IgD-negative memory B cell (primary cell): ENCODE measurements at regions not wholly inside any gene's neighbourhood (a gene's known extent, or its start where the extent isn't known, plus 50 kb on each side); places are given as distances from the start of the nearest gene placed in this dataset.
"Not testable (repeated sequence)": the region's sequence is repeated elsewhere in the genome, so short reads cannot be mapped to it uniquely, and the experiment has no call there.

Experiments
- H3K27ac Mint-ChIP-seq, 3 donors: one replicate each; pipeline ENCODE4 v1.8.0; 2020 to 2022; ENCODE audit warnings: mild to moderate bottlenecking in 3 of 3, mixed read lengths in 3 of 3, moderate library complexity in 1 of 3
- H3K27me3 Mint-ChIP-seq: one replicate; pipeline ENCODE4 v1.8.0; 2021; ENCODE audit warnings: mixed read lengths
- H3K36me3 Mint-ChIP-seq: one replicate; pipeline ENCODE4 v1.8.0; 2020; ENCODE audit warnings: mild to moderate bottlenecking, mixed read lengths
- H3K4me1 Mint-ChIP-seq, 3 donors: one replicate each; pipeline ENCODE4 v1.8.0; 2020 to 2022; ENCODE audit warnings: mixed read lengths in 3 of 3, mild to moderate bottlenecking in 1 of 3
- H3K4me3 Mint-ChIP-seq, 4 donors: one replicate each; pipeline ENCODE4 v1.8.0; 2020 to 2022; ENCODE audit warnings: mild to moderate bottlenecking in 4 of 4, mixed read lengths in 4 of 4, moderate library complexity in 3 of 4
- H3K9me3 Mint-ChIP-seq, 3 donors: one replicate each; pipeline ENCODE4 v1.8.0; 2020 to 2021; ENCODE audit warnings: mixed read lengths in 3 of 3, mild to moderate bottlenecking in 1 of 3

DNA sequence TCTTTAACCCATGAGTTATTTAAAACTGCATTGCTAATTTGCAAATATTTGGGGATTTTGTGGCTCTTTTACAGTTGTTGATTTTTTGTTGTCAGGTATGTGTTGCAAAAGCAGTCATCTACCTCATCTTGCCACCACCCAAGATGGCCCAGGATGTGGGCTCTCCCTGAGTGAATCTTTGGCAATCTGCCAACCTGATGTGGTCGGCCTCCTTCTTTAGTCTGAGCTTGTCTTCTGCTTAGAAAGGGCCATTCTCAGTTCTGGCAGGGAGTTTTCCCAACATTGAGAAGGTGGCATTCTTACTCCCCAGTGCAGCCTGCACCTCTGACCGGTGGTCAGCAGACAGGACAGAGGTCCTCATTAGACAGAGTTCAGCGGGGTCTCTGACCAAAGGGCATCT lies 957.2 kb downstream of the TUBA3C start:
- H3K36me3 Mint-ChIP-seq, H3K4me3 Mint-ChIP-seq, H3K4me1 Mint-ChIP-seq, H3K27me3 Mint-ChIP-seq, H3K27ac Mint-ChIP-seq, H3K9me3 Mint-ChIP-seq: not testable (repeated sequence)

GRCh38 chr13:18214689-18215088 lies 966.9 kb downstream of the TUBA3C start:
- H3K4me1 Mint-ChIP-seq, H3K27ac Mint-ChIP-seq, H3K9me3 Mint-ChIP-seq, H3K27me3 Mint-ChIP-seq, H3K36me3 Mint-ChIP-seq, H3K4me3 Mint-ChIP-seq: not testable (repeated sequence)

DNA sequence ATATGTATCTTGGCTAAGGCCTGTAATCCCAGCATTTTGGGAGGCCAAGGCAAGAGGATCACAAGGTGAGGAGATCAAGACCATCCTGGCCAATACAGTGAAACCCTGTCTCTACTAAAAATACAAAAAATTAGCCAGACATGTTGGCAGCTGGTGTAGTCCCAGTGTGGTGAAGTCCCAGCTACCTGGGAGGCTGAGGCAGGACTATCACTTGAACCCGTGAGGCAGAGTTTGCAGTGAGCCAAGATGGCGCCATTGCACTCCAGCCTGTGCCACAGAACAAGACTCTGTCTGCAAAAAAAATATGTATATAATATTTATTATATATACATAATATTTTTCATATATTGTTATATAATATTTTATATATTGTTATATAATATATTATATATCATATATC lies 968.1 kb downstream of the TUBA3C start:
- H3K27ac Mint-ChIP-seq, H3K27me3 Mint-ChIP-seq, H3K4me1 Mint-ChIP-seq, H3K9me3 Mint-ChIP-seq, H3K4me3 Mint-ChIP-seq, H3K36me3 Mint-ChIP-seq: not testable (repeated sequence)

DNA sequence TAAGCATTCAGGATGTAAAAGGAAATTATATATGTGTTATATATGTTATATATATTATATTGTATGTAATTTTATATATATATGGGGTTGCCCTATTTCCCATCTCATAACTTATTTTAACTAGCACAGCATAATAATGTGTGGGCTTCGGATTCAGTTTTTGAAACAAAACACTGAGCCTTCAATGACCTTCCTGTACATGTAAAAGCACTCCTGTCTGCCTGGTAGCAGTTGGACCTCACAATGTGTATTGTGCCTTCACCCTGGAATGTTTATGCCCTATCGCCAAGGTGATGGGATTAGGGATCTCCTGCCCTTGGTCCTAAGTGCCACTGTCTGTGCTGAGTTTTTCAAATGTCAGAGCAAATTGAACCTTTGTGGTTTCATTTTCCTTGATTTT lies 968.8 kb downstream of the TUBA3C start:
- peaks cover 3 to 8% (median 7%) of the 10 kb centered on the region in 3 donors for H3K9me3 Mint-ChIP-seq
- H3K27me3 Mint-ChIP-seq, result no peaks in the 10 kb centered on the region
- H3K27ac Mint-ChIP-seq, result no peak overlapping the region
- H3K36me3 Mint-ChIP-seq, result no peaks in the 10 kb centered on the region
- no peaks in the 10 kb centered on the region for H3K4me1 Mint-ChIP-seq
- H3K4me3 Mint-ChIP-seq, result no peak overlapping the region

GRCh38 chr13:18211752-18212560 lies 969.7 kb downstream of the TUBA3C start:
- H3K9me3 Mint-ChIP-seq, H3K27me3 Mint-ChIP-seq, H3K4me1 Mint-ChIP-seq, H3K36me3 Mint-ChIP-seq, H3K4me3 Mint-ChIP-seq: not testable (repeated sequence)
- peak overlapping the region in 2 of 3 donors; percentile 0 for H3K27ac Mint-ChIP-seq

DNA sequence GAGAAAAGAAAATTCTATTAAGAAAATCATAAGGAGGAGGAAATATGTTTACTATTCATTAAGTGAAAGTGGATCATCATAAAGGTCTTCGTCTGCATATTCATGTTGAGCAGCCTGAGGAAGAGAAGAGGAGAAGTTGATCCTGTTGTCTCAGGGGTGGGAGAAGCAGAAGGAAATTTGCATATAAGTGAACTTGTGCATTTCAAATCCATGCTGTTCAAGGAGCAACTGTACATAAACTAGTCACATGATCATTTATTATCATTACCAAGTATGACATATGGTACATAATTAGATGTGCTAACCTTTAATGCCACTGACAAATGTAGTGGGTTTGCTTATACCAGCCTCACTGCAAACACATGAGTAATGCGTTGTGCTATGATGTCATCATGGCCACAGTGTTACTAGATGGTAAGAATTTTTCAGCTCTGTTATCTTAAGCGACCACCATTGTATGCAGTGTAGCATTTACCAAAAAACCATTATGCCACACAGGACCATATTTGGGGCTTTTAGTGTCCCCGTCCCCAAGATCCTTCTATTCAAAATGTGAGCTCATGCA lies 976.9 kb downstream of the TUBA3C start:
- H3K27me3 Mint-ChIP-seq, H3K36me3 Mint-ChIP-seq, H3K4me3 Mint-ChIP-seq, H3K27ac Mint-ChIP-seq, H3K9me3 Mint-ChIP-seq, H3K4me1 Mint-ChIP-seq: not testable (repeated sequence)

- H3K27me3 Mint-ChIP-seq, H3K36me3 Mint-ChIP-seq, H3K4me3 Mint-ChIP-seq, H3K9me3 Mint-ChIP-seq, H3K27ac Mint-ChIP-seq, H3K4me1 Mint-ChIP-seq: not testable (repeated sequence)
These were observed 986.3 kb downstream of the TUBA3C start for GRCh38 chr13:18195365-18195678.

- not testable (repeated sequence) for H3K4me1 Mint-ChIP-seq, H3K36me3 Mint-ChIP-seq, H3K27ac Mint-ChIP-seq
These were observed 986.8 kb downstream of the TUBA3C start for GRCh38 chr13:18194631-18195364.

DNA sequence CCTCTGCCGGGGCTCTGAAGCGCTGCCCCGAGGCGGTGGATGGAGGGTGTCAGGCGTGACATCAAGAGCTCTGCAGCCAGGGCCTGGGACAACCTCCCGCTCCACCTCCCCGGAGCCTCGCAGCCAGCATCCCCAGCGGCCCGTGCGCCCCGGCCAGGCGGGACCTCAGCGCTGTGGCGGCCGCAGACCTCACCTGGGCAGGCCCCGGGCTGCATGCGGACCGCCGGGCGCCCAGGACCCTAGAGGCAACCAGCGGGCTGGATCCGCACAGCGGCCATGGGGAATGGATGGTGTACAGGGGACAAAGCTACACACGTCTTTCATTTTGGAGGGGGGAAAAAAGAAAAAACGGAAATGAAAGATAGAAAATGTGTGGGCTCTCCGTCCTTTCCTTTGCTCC lies 987.5 kb downstream of the TUBA3C start:
- H3K27ac Mint-ChIP-seq, H3K4me1 Mint-ChIP-seq, H3K36me3 Mint-ChIP-seq, H3K27me3 Mint-ChIP-seq, H3K4me3 Mint-ChIP-seq, H3K9me3 Mint-ChIP-seq: not testable (repeated sequence)

More at GRCh38 chr13:18194631-18195364, 986.8 kb downstream of the TUBA3C start:
- not testable (repeated sequence) for H3K4me3 Mint-ChIP-seq, H3K27me3 Mint-ChIP-seq, H3K9me3 Mint-ChIP-seq
